ENCODE measurements at regions not wholly inside any gene's neighbourhood (a gene's known extent, or its start where the extent isn't known, plus 50 kb on each side); places are given as distances from the start of the nearest gene placed in this dataset.

- TF ChIP-seq, protein P1, sequence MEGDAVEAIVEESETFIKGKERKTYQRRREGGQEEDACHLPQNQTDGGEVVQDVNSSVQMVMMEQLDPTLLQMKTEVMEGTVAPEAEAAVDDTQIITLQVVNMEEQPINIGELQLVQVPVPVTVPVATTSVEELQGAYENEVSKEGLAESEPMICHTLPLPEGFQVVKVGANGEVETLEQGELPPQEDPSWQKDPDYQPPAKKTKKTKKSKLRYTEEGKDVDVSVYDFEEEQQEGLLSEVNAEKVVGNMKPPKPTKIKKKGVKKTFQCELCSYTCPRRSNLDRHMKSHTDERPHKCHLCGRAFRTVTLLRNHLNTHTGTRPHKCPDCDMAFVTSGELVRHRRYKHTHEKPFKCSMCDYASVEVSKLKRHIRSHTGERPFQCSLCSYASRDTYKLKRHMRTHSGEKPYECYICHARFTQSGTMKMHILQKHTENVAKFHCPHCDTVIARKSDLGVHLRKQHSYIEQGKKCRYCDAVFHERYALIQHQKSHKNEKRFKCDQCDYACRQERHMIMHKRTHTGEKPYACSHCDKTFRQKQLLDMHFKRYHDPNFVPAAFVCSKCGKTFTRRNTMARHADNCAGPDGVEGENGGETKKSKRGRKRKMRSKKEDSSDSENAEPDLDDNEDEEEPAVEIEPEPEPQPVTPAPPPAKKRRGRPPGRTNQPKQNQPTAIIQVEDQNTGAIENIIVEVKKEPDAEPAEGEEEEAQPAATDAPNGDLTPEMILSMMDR (IDR thresholded peaks at IDR 0.05; ENCODE audit: low read depth, low read length) = no peak
- TF ChIP-seq MAX (IDR thresholded peaks at IDR 0.05; ENCODE audit: low read depth, low read length) = no peak
- no peak for TF ChIP-seq POLR2A (IDR thresholded peaks at IDR 0.05; ENCODE audit: extremely low read depth, insufficient read length)
- TF ChIP-seq MYC (IDR thresholded peaks at IDR 0.05; ENCODE audit: low read depth, low read length) = no peak
Measured at GRCh38 chr1:201633297-201633696, 94.4 kb downstream of the NAV1 start.

Data from NB4 (cell line).